Skeletal muscle satellite cell (primary cell): ENCODE measurements at regions not wholly inside any gene's neighbourhood (a gene's known extent, or its start where the extent isn't known, plus 50 kb on each side); places are given as distances from the start of the nearest gene placed in this dataset.
A peak's percentile ranks its signal among the peaks of the same experiment; 100 is the strongest.

Source experiments
- H3K27me3 ChIP-seq: 2 replicates; pipeline ENCODE4 v1.7.0; 2013; ENCODE audit warnings: low read length; ENCODE audit not compliant: control insufficient read depth, insufficient read depth
- H3K36me3 ChIP-seq: 2 replicates; pipeline ENCODE4 v1.7.0; 2013; ENCODE audit warnings: mild to moderate bottlenecking, control low read depth, low read length; ENCODE audit not compliant: insufficient read depth
- H3K4me1 ChIP-seq: 2 replicates; pipeline ENCODE4 v1.7.0; 2013; ENCODE audit warnings: low read length; ENCODE audit not compliant: control insufficient read depth, insufficient read depth
- H3K4me2 ChIP-seq: 2 replicates; pipeline ENCODE4 v1.7.0; 2013; ENCODE audit warnings: mild to moderate bottlenecking, low read length
- H3K4me3 ChIP-seq: 2 replicates; pipeline ENCODE4 v1.7.0; 2013; ENCODE audit warnings: low read length
- H3K9ac ChIP-seq: 2 replicates; pipeline ENCODE4 v1.7.0; 2013; ENCODE audit warnings: mild to moderate bottlenecking, low read depth, low read length, moderate library complexity
- H3K9me3 ChIP-seq: replicated peaks from 2 replicates; pipeline ENCODE4 v1.7.0; 2013; ENCODE audit warnings: mild to moderate bottlenecking, control low read depth, low read length

DNA sequence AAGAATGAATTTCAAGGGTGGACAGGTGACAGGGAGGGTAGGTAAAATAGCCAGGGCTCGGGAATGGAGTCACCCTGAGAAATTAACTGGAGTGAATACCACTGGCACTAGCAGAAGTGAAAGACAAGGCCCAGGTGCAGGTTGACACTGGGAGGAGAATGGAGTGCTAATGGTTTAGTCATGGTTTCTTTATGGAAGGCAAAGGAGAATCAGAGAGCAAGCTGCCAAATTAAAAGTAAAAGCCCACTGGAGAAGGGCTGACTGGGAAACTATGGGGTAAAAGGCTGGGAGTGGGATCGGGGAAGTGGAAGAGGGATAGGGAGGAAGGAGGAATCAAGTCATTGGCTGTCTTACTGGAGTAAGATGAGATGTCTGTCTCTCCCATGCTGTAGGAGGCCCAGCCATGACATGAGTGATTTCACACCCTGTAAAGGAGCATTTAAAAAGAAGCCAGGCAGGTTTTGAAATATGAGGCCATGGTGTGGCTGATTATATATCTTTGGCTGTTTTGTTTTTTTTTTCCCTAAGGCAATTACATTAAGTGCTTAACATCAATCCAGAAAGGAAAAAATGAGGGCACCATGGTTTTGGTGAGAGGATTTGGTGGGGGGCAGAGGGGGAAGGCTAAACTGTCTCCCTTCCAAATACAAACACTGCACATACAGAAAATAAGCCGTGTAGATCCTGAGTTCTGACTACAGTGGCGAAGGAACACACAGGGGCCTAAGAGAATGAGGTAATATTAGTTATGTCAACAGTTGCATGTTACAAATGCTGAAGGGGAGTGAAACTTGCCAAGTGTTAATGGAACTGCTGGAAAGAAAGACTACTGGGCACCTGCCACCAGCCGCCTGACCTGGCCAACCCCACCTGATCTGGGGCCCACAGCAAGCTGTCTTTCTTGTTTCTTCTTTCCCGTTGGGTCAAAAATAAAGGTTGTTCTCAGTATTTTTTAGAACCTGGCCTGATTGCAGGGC, 183.5 kb upstream of the TSC22D1 start:
- peaks cover 56% of the 10 kb centered on the region for H3K4me1 ChIP-seq
- H3K36me3 ChIP-seq: no peaks in the 10 kb centered on the region
- H3K4me3 ChIP-seq: peak overlapping the region; percentile 8
- H3K9ac ChIP-seq: peak overlapping the region; percentile 56
- H3K4me2 ChIP-seq: peak overlapping the region; percentile 63
- H3K27me3 ChIP-seq: no peaks in the 10 kb centered on the region
- H3K9me3 ChIP-seq: no peaks in the 10 kb centered on the region

DNA sequence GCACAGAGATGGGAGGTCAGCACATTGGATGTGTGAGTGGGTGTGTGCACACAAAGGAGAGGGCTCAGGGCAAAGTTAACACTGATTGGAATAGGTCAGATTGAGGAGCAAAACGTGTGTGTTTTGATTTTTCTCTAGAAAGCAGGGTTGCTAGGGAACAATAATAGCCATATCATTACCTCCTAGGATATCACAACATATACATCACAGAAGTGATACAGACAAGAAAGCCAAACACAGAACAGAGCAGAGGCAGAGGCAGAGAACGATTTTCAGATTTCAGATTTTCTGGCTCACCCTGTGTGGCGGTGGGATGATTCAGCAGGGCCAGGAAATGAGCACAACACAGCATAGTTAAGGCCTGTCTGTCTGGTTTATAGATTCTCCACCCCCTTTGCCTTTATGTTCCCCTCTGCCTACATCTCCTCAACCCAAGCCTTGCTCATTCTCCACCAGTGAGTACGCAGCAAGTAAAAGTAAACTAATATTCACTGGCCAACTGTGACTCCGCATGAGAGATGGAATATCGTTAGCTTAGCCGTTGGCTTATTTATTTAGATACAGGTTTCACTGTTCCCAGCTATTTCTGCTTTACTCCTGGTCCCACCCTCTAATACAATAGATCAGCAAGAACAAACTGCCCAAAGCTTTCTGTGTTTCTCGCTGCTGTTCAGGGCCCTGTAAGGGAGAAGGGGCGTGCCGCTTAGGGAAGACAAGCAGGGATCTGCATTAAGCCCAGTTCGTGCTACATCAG, 182.7 kb upstream of the TSC22D1 start:
- H3K4me2 ChIP-seq: peak overlapping the region; percentile 63
- peak overlapping the region; percentile 8 for H3K4me3 ChIP-seq
- H3K36me3 ChIP-seq: no peaks in the 10 kb centered on the region
- peaks cover 47% of the 10 kb centered on the region for H3K4me1 ChIP-seq
- H3K27me3 ChIP-seq: no peaks in the 10 kb centered on the region
- peak overlapping the region; percentile 56 for H3K9ac ChIP-seq
- no peaks in the 10 kb centered on the region for H3K9me3 ChIP-seq

DNA sequence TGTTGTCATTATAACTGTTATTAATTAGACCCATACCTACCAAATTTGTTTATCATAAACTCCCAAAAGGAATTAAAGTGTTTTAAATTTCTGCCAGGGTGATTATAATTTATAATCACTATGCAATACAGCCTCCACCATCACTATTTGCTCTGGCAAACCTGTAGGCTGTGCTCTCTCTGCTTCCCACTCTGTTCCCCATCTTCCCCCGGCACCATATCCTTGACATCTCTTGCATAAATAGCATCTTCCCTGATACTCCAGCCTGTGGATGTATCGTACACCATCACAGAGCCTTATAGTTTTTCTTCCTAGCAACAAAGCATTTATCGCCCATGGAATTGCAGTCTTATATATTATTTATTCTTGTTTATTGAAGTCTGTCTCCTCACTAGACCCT, 181.5 kb upstream of the TSC22D1 start:
- Histone ChIP-seq H3K9ac (peak overlapping the region; percentile 54), H3K27me3 (no peaks in the 10 kb centered on the region), H3K4me2 (no peak overlapping the region), H3K36me3 (no peaks in the 10 kb centered on the region), H3K4me3 (no peak overlapping the region), H3K4me1 (peaks cover 44% of the 10 kb centered on the region), H3K9me3 (no peaks in the 10 kb centered on the region)

DNA sequence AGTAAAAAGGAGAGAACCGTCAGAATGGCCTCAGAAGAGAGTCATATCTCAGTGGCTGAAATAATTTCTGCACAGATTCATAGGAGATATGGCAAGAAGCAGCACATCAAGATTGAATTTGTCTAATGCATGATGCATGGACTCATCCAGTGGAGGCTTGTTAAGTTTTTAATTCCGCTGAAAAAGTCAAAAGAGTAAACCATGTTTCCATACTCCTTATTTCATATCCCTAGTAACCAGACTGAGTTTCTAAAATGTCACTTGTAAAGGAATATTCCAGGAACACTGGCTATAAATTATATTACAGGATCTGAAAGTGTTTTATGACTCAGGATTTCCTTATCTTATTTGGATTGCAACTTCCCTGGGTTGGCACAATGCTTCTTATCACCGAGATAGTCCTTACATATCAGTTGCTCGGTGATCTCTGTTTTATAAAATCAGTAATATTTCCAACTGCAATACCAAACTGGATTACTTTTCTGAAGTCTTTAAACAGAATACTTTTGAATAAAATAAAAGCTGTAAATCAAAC, 180.2 kb upstream of the TSC22D1 start:
- no peaks in the 10 kb centered on the region for H3K36me3 ChIP-seq
- no peaks in the 10 kb centered on the region for H3K9me3 ChIP-seq
- peak overlapping the region; percentile 15 for H3K9ac ChIP-seq
- H3K4me3 ChIP-seq: no peak overlapping the region
- H3K4me1 ChIP-seq: peaks cover 44% of the 10 kb centered on the region
- H3K27me3 ChIP-seq: no peaks in the 10 kb centered on the region
- peak overlapping the region; percentile 9 for H3K4me2 ChIP-seq

DNA sequence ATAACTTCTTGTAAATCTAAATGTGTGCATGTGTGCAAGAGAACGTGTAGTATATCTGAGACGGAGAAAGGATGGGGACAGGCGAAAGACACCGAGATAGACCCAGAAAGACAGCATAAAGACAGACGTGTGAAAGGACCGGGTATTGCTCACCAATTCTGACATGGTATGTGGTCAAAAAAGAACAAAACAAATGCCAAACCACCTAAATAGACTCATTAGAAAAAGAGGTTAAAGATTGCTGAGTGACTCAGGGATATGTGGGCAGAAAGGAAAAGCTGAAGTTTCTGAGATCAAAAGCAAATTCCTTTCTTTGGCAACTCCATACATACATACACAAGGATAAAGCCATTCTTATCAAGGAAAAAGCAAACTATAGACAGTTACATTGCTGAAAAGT, 179.7 kb upstream of the TSC22D1 start:
- H3K4me1 ChIP-seq: peaks cover 44% of the 10 kb centered on the region
- peak overlapping the region; percentile 9 for H3K4me2 ChIP-seq
- no peaks in the 10 kb centered on the region for H3K27me3 ChIP-seq
- peak overlapping the region; percentile 15 for H3K9ac ChIP-seq
- no peak overlapping the region for H3K4me3 ChIP-seq
- H3K9me3 ChIP-seq: no peaks in the 10 kb centered on the region
- no peaks in the 10 kb centered on the region for H3K36me3 ChIP-seq

DNA sequence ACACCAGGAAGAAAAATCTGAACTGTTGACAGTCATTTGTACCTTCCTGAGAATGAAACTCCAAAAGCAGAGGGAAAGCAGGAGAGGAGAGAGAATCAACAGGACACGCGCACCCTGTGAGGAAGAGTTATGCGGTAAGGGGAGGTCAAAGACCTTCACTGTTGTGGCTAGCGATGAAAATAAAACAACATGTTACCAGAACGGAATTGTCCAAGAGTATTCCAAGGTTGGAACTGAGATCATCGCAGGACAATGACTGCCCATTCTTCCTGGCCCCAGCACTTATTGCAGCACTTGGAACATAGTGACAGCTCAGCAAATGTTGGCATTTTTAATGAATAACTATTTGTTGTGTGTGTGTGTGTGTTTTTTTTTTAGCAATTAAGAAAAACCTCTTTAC, 176.0 kb upstream of the TSC22D1 start:
- H3K4me2 ChIP-seq: no peak overlapping the region
- peaks cover 17% of the 10 kb centered on the region for H3K4me1 ChIP-seq
- no peaks in the 10 kb centered on the region for H3K27me3 ChIP-seq

DNA sequence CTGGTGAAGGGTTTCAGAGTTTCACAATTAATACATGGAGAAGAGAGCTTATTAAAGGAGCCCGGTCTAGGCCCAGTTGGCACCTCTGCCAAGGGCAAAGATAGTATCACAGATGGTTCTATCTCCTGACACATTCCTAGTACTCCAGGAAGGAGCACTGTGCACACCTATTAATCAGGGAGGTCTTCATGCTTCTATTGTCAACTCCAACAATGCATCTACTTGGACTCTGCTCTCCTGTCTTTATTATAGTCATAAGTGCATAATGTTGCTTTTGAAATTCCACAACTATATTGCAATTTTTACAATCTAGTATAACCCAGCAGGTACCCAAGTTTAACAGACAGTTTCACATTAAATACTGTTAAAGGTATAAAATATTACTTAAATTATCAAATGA, 174.5 kb upstream of the TSC22D1 start:
- H3K4me3 ChIP-seq: no peak overlapping the region
- no peaks in the 10 kb centered on the region for H3K27me3 ChIP-seq
- H3K36me3 ChIP-seq: no peaks in the 10 kb centered on the region
- no peak overlapping the region for H3K9ac ChIP-seq
- H3K4me1 ChIP-seq: peaks cover 7% of the 10 kb centered on the region
- no peak overlapping the region for H3K4me2 ChIP-seq
- H3K9me3 ChIP-seq: no peaks in the 10 kb centered on the region

More for the DNA sequence above, 176.0 kb upstream of the TSC22D1 start:
- H3K4me3 ChIP-seq: no peak overlapping the region
- H3K9me3 ChIP-seq: no peaks in the 10 kb centered on the region
- no peaks in the 10 kb centered on the region for H3K36me3 ChIP-seq
- no peak overlapping the region for H3K9ac ChIP-seq

DNA sequence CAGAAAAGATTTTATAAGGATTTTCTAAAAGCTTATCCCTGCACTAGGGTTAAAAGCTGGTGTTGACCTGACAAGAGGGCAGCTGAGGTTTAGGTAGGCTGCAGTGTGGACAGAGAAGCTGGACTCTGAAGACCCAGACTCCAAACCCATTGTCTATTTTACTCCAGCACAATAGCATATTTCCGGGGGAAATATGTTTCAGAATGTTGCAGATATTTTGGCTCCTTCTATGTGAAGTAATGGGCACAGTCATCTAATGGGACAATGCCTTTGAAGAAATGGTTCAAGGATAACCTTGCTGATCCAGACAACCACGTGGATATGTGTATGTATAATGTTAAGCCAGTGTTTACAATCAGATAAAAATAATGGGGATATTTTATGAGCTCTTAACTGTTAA, 173.8 kb upstream of the TSC22D1 start:
- Histone ChIP-seq H3K27me3 (no peaks in the 10 kb centered on the region), H3K36me3 (no peaks in the 10 kb centered on the region), H3K4me2 (no peak overlapping the region), H3K4me1 (peaks cover 5% of the 10 kb centered on the region), H3K4me3 (no peak overlapping the region), H3K9me3 (no peaks in the 10 kb centered on the region), H3K9ac (no peak overlapping the region)

DNA sequence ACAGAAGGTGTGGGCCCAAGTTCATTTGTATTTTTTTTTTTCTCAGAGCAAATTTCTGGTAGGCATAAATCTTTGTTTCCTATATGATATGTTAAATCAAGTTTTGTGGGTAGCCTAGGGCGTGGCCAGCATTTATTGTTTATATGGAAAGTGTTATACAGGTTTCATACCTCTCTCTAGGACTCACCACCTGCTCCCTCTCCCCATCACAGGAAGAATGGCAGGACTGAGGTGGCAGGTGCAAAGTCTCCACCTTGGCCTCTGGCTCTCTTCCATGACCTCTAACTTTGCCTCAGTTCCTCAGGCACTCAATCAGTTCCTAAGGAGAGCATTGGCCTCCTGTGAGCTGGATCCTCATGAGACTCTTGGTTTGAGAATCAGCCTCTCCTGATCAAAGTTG, 172.3 kb upstream of the TSC22D1 start:
- no peaks in the 10 kb centered on the region for H3K9me3 ChIP-seq
- peaks cover 5% of the 10 kb centered on the region for H3K4me1 ChIP-seq
- H3K27me3 ChIP-seq: no peaks in the 10 kb centered on the region
- H3K4me2 ChIP-seq: no peak overlapping the region
- no peak overlapping the region for H3K9ac ChIP-seq
- H3K36me3 ChIP-seq: no peaks in the 10 kb centered on the region
- no peak overlapping the region for H3K4me3 ChIP-seq

DNA sequence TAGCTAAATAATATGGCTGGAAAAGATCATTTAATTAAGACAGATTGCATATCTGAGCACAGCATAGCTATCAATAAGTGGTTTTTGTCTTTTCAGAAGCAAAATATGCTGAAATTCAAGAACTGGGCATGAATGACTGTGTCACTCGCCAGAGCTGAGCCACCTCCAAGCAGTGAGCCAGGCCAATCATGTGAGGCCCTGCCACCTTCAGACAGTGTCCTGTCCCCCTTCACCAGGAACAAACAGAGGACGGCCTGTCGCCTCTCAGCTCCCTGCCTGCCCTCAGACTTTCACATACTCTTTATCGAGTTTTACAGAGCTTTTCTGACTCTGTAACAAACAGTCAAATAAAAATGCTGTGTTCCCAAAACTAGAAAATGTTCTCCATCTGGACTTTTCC, 171.0 kb upstream of the TSC22D1 start:
- Histone ChIP-seq H3K4me1 (peaks cover 5% of the 10 kb centered on the region), H3K9me3 (no peaks in the 10 kb centered on the region), H3K4me2 (no peak overlapping the region), H3K36me3 (no peaks in the 10 kb centered on the region), H3K4me3 (no peak overlapping the region), H3K9ac (no peak overlapping the region), H3K27me3 (no peaks in the 10 kb centered on the region)

DNA sequence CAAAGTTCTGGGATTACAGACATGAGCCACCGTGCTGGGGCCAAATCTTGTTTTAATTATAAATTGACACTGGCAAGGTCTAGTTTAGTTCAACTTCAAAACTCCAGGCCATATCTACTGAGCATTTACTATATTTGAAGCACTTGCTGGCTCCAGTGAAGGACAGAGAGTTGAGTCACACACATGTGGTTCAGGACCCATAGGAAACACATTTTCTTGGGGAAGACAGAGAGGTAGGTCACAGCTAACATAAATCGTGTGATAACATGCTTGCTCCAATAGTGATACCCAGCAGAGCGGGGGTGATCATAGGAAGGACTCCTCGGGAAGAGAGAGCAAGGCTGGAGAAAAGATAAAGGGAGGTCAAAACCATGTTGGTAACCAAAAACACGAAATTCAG, 170.6 kb upstream of the TSC22D1 start:
- H3K9me3 ChIP-seq: no peaks in the 10 kb centered on the region
- H3K27me3 ChIP-seq: no peaks in the 10 kb centered on the region
- no peak overlapping the region for H3K4me3 ChIP-seq
- peaks cover 5% of the 10 kb centered on the region for H3K4me1 ChIP-seq
- no peak overlapping the region for H3K4me2 ChIP-seq
- H3K36me3 ChIP-seq: no peaks in the 10 kb centered on the region
- H3K9ac ChIP-seq: no peak overlapping the region
